ENCODE measurements at regions not wholly inside any gene's neighbourhood (a gene's known extent, or its start where the extent isn't known, plus 50 kb on each side); places are given as distances from the start of the nearest gene placed in this dataset.

DNA sequence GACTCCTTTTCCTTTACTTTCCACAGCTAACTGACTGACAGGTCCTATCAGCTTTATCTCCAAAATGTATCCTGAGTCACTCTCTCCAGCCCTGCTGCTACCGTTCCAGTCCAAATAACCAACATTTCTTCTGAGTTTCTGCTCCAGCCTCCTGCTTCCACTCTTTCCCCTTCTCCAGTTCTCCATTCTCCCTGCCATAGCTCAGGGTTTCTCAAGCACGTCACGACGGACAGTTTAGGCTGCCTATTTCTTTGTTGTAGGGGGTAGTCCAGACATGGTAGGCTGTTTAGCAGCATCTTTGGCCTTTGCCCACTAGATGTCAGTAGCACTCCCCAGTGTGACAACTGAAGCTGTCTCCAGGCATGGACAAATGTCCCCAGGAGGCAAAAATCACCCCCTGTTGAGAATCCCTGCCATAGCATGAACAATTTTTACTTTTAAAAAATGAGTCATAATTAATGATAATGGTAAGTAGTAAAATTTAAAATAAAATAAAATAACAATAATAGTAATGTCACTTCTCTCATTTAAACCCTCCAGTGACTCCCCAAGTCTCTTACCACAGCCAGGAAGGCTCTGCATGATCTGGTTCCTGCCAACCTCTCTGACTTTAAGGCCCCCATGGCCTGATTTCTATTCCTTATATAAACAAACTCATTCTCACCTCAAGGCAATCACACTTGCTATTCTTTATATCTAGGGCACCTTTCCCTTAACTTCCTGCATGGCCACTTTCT, 105.4 kb upstream of the FER start:
- no peak for DNase-seq

DNA sequence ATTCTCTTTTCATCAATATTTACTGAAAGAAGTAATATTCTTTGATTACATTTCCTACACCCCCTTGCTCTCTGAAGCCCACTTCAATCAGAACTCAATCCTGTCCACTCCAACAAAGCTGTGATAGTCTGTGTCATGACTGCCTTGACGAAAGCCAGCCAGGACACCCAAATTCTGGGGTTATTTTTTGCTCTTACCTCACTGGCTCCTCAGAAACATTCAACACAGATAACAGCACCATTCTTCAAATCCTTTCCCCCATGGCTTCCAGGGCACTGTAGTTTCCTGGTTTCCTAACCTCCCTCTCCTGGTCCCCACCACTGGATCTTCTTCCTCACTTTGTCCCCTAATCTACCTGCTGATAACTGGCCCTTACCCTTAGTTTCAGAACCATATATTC, 106.1 kb upstream of the FER start:
- DNase-seq = no peak

- DNase-seq = no peak
Measured at GRCh38 chr5:108639366-108639765, 108.3 kb upstream of the FER start.

DNA sequence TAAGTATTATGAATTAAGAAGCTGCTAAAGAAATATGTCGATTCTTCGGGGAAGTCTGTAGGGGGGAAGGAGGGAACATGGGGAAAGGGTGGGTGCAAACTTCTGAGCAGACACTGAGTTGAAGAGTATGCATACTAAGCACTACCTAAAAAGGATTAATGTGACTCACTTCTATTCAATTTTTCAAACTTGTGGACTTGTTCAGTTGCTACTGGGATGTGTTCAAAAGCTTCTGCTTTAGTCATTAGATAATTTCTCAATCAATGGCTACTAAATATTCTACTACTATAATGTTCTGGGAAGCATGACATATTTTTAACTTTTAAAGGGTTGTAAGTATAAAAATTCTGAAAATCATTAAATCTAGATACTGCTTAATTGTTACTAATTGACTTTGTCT, 109.7 kb upstream of the FER start:
- no peak for DNase-seq

DNA sequence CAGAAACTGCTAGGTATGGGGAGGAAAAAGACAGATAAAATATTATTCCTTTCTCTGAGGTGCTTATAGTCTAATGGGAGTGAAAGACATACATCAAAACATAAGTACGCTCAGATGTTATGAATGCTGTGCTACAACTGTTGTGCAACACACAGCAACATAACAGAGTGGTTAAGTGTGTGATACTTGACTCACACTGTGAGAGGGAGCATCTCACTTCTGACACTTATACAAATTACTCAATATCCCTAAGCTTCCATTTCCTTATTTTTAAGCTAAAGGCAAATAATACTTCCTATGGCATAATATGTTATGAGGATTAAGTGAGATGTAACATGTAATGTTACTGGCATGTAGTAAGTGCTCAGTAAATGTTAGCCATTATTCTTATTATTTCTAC, 110.6 kb upstream of the FER start:
- no peak for DNase-seq

GRCh38 chr5:108636135-108636853, 111.4 kb upstream of the FER start:
- no peak for DNase-seq

DNA sequence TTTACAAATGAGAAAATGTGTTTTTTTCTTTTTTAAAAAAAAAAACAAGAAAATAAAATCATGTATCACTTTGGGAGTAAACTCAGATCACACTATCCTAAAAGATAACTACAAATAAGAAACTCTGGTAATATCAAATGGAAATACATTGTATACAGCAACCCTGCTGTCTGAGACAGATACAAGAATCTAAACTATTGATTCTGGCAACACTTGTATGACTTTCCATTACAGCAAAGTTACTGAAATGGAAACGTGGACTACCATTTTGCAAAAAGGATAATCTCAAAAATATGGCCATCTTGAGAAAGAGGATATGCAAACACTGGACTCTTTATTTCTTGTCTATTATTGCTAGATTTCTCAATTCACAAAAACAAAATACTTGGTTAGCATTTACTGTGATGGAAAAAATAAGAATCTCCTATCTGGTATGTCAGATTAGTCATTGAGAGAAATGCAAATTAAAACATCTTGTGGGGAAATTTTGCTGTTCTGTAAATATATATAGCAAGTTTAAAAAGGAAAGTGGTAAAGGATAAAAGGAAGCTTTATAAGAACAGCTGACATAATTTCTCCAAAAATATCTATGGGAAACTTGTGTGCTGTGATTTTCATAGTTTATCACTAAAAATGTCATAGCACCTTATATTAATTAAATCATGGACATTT, 112.9 kb upstream of the FER start:
- DNase-seq = no peak

- DNase-seq = no peak
Measured at GRCh38 chr5:108634010-108634616, 113.6 kb upstream of the FER start.

DNA sequence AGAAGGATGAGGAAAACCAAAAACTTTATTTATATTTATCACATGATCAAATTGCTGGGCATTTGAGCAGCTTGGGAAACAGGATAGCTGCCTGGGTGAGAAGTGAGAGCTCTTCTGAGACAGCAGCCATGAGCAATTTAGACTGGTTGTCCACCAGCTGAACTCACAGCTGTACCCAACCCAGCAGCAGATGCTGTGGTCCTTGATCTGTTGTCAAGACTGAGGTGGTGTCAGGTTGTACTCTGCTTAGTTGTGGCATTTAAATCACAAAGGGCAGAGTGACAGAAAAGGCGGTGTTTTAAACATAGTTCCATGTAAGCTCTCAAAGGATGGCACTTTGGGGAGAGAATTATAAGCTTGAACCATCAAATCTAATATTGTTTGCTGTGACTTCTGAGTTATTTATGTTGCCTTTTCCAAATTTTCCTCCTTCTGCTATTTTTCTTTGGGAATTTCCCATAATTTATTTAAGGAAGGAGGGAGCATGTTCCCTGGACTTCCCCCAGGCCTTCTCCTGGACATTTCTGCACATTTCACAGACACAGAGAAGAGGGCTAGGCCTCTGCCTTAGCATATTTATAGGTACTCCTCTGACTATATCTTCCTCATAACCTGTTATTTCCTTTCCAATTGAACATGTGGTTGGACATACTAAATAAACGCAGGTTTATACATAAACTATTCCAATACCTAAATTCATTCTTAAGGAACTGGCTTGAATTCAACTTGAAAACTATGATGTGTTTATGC, 117.7 kb upstream of the FER start:
- DNase-seq = peak; percentile 38

GRCh38 chr5:108625654-108626053, 122.0 kb upstream of the FER start:
- no peak for DNase-seq

GRCh38 chr5:108623826-108624225, 123.9 kb upstream of the FER start:
- DNase-seq = no peak

DNA sequence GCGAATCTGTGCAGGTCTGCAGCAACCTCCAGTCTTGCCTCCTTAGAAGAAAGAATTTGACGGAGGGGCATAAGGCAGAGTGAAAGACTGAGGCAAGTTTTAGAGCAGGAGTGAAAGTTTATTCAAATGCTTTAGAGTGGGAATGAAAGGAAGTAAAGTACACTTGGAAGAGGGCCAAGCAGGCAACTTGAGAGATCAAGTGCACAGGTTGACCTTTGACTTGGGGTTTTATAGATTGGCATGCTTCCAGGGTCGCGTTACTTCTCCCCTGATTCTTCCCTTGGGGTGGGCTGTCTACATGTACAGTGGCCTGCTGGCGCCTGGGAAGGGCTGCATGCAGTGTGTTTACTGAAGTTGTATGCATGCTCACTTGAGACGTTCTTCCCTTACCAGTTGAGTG, 127.2 kb upstream of the FER start:
- no peak for DNase-seq

DNA sequence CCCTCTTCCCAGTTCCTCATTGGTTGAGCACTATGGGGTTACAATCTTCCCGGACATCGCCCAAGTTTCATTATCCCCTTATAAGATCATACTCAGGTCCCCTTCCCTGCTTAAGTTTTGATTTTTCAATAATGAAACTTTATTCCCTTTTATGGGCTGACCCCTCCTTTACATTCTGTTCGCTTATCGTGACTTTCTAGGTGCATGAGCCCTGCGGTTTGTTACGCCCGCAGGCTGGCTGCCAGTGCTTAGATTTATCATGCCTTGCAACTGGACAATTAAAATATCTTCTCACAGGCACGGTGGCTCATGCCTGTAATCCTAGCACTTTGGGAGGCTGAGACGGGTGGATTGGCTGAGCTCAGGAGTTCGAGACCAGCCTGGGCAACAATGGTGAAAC, 127.9 kb upstream of the FER start:
- no peak for DNase-seq

- no peak for DNase-seq
Measured at GRCh38 chr5:108617467-108618435, 129.9 kb upstream of the FER start.

DNA sequence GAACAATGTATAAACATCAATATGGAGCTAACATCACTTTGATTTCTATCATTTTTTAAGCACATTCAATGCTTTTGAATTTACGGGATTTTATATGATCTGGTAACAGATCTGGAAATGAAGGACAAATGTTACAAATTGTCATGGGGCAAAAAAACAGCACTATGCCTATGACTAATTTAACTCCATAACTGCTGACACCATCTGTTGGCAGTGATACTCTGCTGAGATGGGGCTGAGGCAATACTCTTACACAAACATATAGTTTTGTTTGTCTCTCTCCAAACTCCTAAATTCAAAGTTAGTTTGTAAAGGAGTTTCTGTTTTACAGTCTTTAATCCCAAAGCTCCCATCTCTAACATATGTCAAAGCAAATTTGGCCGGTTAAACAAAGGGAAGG, 132.5 kb upstream of the FER start:
- DNase-seq = no peak

- no peak for DNase-seq
Measured at GRCh38 chr5:108607421-108607820, 140.3 kb upstream of the FER start.

DNA sequence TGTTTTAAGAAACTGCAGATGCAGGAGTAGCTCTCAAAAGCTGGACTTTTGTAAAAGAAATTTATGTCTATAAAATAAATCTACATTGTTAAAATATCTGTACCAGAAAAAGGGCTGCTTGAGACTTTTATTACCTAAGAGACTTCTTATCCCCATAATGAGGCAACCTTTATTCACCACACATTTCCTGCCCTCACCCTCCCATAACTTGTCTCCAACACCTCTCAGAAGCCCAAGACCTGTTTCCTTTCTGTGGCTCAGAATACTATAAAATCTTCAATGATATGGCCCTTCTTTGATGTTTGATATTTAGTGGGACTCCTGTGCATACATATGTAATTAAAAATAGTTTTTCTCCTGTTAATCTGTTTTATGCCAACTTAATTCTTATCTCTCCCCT, 141.5 kb upstream of the FER start:
- DNase-seq = no peak

GRCh38 chr5:108602830-108603229, 144.9 kb upstream of the FER start:
- no peak for DNase-seq

DNA sequence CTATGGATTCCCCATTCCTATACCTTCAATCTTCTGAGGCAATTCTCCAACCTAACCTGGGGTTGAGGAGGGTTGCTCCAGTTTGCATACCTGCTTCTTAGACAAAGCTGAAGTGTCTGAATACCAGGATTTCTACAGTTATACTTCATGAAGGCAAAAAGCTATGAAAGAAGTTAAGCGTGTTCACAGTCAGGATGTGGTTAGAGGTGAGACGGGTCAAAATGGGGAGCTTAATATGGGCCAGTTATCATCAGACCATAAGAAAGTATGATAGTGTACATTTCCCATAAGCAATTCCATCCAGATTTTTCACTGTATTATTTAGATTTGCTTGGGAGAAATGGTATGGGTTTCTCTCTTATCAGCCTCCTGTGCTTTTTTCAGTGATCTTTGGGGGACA, 156.9 kb upstream of the FER start:
- no peak for DNase-seq

- DNase-seq = no peak
Measured at GRCh38 chr5:108588323-108588722, 159.4 kb upstream of the FER start.

- no peak for DNase-seq
Measured at GRCh38 chr5:108587821-108588220, 159.9 kb upstream of the FER start.

DNA sequence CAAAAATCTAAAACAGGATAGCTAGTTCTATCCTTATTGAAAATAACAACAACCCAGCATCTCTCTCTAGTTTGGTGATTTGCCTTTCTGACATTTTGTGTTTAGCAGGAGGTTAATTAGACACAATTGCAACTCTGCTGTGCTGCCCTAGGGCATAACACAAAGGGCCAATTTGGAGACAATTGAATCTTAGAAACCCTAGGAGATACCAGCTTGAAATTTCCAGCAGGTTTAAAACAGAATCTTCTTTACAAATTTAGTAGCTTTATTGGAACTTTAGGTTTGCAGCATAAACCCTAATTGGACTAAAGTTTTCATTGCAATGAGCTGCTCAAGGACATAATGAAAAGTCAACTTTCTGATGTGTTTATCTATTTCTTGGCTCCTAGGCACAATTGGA, 166.7 kb upstream of the FER start:
- DNase-seq = no peak
